ENCODE measurements at regions not wholly inside any gene's neighbourhood (a gene's known extent, or its start where the extent isn't known, plus 50 kb on each side); places are given as distances from the start of the nearest gene placed in this dataset.

DNA sequence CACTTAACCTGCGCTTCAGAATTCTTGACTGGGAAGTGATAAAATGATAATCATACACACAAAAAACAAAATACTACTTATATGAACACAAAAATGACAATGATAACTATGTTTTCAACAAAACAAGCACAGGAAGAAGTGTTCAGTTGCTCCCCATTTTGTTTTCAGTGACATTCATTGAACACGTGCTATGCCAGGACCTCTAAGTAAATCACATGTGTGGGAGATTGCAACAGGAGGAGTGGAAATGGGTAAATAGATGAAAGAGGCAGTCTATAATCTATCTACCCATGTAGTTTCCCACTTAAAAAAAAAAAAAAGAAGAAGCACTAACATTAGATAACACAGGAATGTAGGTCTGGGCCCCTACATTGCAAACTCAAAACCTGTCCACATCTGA is 183.5 kb upstream of the HNRNPA3 start:
- TF ChIP-seq, protein P1, sequence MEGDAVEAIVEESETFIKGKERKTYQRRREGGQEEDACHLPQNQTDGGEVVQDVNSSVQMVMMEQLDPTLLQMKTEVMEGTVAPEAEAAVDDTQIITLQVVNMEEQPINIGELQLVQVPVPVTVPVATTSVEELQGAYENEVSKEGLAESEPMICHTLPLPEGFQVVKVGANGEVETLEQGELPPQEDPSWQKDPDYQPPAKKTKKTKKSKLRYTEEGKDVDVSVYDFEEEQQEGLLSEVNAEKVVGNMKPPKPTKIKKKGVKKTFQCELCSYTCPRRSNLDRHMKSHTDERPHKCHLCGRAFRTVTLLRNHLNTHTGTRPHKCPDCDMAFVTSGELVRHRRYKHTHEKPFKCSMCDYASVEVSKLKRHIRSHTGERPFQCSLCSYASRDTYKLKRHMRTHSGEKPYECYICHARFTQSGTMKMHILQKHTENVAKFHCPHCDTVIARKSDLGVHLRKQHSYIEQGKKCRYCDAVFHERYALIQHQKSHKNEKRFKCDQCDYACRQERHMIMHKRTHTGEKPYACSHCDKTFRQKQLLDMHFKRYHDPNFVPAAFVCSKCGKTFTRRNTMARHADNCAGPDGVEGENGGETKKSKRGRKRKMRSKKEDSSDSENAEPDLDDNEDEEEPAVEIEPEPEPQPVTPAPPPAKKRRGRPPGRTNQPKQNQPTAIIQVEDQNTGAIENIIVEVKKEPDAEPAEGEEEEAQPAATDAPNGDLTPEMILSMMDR (IDR thresholded peaks at IDR 0.05) = no peak
- no peak for TF ChIP-seq POLR2A (IDR thresholded peaks at IDR 0.05)
